Urothelium cell line (cell line): ENCODE measurements at regions not wholly inside any gene's neighbourhood (a gene's known extent, or its start where the extent isn't known, plus 50 kb on each side); places are given as distances from the start of the nearest gene placed in this dataset.

ENCODE experiments used
- DNase-seq: peaks from one replicate; pipeline ENCODE4 v3.0.0; 2011; ENCODE audit warnings: low spot score, mixed read lengths
- FAIRE-seq: peaks from 2 replicates; lab custom pipeline; 2011; peaks lifted over from hg19 to GRCh38; lab: Jason Lieb, UNC

DNA sequence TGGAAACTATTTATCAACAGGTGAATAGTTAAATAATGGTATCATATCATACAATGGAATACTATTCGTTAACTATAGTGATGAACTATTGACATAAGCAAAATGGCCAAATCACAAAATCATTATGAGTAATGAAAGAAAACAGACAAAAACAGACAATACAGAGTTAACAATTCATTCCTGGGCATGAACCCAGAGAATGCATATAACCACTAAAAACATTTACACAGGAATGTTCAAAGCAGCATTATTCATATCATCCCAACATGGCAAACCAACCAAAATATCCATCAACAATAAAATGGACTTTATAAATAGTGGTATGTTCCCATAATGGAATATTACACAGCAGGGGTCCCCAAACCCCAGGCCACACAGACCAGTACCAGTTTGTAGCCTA, 131.2 kb upstream of the CYP1B1 start:
- no peak for FAIRE-seq
- no peak for DNase-seq

DNA sequence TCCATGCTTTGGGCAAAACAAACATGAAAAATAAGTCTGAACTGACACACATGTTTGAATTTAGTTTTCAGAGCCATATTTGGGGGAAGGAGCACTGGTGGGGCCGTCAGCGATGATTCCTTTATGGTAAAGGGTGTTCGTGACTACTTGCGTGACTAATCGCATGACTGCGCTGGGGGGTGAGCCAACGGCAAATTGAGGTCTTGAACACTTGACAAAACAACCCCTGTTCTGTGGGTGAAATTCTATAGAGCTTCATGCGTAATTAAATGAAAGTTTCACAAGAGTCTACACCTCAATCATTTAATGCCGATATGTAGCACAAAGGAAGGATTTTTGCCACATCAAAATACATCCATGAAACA, 127.5 kb upstream of the CYP1B1 start:
- peak; percentile 70 for FAIRE-seq
- no peak for DNase-seq

DNA sequence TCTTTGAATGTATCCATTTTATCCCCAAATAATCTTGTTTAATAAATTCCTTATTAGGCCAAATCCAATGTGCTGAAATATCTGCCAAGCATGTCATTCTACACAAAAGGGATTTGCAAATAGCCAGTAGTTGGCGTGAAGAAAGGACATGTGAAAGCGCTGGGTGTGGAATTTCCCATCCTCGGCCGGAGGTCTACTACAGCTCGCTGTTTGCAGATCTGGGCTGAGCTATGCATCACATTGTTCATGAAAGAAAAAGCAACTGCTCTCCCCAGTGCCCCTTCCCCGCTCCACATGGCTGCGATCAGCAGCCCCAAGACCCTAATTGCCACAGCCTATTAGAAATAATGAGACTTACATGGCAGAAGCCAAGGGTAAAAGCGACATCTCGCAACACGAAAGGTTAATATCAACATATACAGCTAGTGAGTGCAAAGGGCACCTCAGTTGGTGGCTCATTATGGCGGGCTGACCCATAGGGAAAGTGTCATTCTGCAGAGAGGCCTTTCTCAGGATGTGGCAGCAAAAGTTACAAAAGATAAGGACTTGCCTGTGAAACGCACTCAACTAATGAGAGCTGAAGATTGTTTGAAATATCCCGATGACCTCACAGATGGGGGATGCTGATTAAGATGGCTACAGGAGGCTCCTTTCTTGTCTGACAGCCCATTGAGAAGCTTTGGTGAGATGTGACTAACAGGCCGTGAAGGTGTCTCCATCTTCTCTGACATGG, 126.9 kb upstream of the CYP1B1 start:
- FAIRE-seq (no peak), DNase-seq (no peak)

- FAIRE-seq (peak; percentile 27), DNase-seq (no peak)
Measured at GRCh38 chr2:38201784-38202183, 125.8 kb upstream of the CYP1B1 start.

DNA sequence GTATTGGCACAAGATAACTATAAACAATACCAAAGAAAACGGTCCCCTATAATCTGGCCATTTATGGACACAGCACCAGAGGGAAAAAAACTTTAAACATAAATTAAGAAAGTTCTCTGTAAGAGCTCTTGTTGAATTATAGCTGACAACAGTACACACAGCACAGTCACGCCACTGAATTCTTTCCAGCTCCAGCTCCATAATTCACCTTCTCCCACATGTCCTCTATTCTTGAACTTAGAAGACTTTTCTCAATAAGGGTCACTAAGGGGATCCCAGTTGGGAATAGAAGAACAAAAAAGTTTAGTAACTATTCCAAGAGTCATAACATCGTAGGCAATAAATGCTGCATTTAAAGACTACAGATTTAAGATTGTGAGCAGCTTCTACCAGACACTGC, 124.6 kb upstream of the CYP1B1 start:
- no peak for FAIRE-seq
- DNase-seq: no peak

GRCh38 chr2:38199127-38199526, 123.2 kb upstream of the CYP1B1 start:
- FAIRE-seq: no peak

GRCh38 chr2:38194751-38195150, 118.8 kb upstream of the CYP1B1 start:
- DNase-seq: no peak
- no peak for FAIRE-seq

More at GRCh38 chr2:38199127-38199526, 123.2 kb upstream of the CYP1B1 start:
- no peak for DNase-seq

DNA sequence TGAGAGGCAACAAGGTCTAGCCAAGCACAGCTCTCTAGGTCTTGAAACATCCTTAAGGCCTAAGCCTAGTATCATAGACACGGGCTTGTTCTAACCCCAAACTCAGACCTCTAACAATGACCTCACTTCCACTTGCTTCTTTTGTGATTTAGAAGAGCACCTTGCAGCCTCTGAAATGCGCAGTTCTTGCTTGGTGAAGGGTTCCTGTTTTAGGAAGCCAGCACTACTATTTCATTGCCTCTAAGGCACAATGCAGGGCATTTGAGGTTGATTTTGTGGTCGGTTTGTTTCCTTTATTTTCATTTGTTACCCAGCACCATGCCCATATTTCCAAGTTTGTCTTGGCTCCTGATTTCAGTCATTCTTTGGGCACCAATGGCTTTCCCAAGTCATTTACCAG, 117.0 kb upstream of the CYP1B1 start:
- no peak for DNase-seq
- no peak for FAIRE-seq

- DNase-seq: no peak
- FAIRE-seq: no peak
Measured at GRCh38 chr2:38192046-38192445, 116.1 kb upstream of the CYP1B1 start.

- no peak for DNase-seq
Measured at GRCh38 chr2:38191516-38191915, 115.6 kb upstream of the CYP1B1 start.

DNA sequence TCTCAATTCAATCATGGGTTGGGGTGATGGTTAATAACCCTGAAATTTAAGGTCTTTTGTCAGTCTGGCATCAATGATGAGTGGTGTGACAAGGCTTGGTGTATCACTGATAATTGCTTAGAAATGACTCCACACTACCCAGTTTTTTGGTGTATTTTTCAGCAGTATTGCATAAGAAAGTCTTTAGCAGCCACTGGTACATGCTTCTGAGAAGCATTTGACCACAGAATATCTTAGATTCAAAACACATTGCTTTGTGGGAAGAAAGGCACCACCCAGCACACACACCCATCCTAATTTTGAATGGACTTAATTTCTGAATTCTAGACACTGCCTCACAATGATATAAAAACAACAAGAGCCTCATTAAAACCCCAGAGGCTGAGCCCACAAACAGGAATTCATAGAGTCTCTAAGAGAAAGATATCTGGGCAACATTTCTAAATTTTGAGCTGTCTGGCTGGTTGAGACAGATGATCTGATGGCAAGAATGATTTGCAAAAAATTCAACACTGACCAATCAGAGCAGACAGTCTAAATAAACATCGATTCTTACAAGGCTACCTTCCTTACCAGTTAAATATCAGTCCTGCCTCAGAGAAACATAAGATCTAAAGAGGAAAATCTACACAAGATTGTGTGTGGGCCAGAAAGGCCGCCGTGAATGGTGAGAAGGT, 114.7 kb upstream of the CYP1B1 start:
- DNase-seq (no peak), FAIRE-seq (no peak)

More at GRCh38 chr2:38191516-38191915, 115.6 kb upstream of the CYP1B1 start:
- no peak for FAIRE-seq

DNA sequence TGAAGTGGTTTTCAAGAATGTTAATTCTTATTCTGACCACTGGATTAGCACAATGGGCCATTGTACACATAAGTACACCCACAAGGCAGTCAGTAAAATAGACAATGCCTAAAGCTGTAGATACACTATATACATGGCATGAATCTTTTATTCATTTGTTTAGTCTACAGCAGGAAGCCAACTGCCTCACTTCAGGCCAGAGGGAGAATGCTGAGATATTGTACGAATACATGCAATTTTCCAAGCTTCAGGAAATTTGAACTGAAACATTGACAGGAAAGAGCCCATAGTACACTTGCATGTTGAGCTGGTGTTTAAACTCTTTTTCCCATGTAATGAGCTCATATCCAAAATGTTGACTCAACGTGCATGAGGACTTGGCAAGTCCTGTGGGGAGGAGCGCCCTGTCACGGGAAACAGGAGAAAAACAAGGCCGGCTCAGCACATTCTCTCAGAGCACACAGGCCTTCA, 111.6 kb upstream of the CYP1B1 start:
- DNase-seq: peak; percentile 31
- peak; percentile 9 for FAIRE-seq

GRCh38 chr2:38185012-38185491, 109.1 kb upstream of the CYP1B1 start:
- no peak for DNase-seq
- no peak for FAIRE-seq

- DNase-seq: no peak
- no peak for FAIRE-seq
Measured at GRCh38 chr2:38182492-38183003, 106.6 kb upstream of the CYP1B1 start.

DNA sequence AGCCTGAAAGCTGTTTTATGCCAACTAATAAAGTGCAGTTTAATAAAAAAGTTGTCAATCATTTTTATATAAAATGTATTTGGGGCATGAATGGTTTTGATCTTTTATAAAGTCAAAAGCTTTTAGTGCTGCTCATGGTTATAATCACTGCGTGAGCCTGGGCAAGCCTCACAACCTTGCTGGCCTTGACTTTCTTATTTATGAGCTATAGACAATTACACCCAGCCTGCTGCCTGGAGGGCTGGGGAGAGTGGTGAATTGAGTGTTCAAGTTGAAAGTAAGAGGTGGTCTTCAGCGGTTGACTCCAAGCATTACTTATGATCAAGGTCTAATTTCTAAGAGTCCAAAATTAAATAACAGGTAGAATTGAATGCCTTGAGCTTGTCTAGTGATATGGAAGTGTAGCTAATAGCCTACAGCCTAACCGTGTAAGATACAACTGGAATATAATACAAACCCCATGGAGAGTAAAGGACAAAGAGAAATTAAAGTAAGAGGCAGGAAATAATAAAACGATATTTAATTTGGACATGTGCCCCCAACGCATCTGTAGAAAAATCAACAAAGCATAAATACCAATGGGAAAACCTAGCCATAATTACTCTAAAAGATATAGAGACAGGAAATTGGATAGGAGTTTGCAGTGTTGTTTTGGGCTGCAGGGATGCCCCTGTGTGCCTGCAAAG, 106.0 kb upstream of the CYP1B1 start:
- FAIRE-seq (no peak), DNase-seq (no peak)

DNA sequence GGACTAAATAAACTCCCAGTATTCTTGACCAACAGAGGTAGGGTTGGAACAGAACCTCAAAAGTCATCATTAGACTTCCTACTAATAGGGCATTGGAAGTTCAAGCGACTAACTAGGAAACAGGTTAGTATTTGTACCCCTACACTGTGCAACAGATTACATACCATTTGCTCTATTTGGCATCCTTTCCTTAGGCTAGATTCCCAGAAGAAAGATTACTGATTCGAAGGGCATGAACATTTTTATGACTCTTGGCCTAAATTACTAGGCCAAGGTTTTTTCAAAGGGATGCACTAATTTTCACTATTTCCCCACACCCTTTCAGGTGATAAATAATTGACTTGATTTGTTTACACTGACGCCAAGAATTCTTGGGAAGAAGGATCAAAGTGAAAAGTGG, 104.8 kb upstream of the CYP1B1 start:
- no peak for FAIRE-seq
- DNase-seq: no peak

DNA sequence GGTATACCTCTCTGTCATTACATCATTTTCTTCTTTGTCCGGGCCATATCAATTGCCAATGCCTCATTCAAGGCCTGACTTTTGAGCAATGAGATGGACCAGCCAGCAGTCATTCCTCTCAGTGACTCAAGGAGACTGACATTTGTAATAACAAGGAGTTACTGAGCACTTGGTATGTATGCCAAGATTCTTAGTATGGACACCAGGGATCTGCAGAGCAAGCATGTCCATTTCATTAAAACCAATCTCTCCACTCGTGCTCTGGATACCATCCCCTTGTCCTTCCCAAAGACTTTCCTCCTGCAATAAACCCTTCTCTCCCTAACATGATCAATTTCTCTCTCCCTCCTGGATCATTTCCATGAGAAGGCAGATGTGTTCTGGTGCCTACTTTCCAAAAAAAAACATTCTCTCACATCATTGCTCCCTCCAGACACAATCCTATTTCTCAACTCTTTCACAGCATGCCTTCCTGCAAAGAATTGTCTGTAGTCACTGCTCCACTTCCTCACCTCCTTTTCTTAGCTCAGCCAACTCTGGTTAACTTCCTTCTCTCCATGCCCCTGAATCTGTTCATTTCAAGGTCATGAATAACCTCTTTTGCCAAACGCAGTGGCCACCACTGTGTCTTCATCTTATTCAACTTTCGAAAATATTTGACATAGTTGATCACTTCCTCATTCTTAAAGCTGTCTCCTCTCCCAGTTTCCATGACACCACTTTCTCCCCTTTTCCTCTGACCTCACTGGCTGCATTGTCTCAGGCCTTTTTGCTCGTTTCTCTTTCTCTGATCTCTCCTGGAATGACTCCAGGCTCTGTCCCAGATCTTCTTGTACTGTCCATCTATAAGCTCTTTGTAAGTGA, 102.8 kb upstream of the CYP1B1 start:
- FAIRE-seq: no peak
- peak; percentile 67 for DNase-seq

- DNase-seq (no peak), FAIRE-seq (no peak)
Measured at GRCh38 chr2:38178119-38178518, 102.2 kb upstream of the CYP1B1 start.

GRCh38 chr2:38176619-38177021, 100.7 kb upstream of the CYP1B1 start:
- DNase-seq (no peak), FAIRE-seq (no peak)

DNA sequence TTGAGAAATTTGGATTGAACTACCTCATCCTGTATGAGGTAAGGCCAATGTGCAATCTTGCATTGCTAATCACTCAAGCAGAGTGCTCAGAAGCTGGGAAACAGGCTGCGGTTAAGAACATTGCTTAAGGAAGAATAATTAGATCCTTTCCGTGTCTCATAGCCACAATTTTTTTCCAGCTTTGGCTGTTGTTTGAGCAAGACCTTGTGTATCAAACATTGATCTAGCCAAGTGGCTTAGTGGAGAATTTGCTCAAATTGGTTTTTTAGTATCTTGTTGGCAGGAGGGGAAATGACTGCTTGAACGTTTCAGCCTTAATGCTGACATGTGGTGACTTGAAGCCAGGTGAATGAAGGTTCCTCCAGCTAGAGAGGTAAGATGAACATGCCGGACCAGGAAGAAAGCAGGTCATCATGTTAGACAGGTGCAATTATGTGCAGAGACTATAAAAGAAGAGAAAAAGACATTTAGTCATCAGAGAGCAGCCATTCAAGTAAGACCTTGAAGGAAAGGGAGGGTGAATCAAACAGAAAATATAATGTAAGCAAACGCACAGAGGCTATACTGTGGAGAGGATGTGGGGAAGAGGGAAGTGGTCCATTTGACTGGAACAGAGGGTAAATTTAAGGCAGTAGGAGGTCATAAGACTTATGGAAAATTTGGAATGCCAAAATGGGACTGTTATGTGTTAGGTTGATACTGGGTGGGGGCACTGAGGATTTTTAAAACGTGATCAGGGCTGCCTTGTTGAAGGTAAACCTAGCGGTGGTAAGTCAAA, 98.9 kb upstream of the CYP1B1 start:
- FAIRE-seq (no peak), DNase-seq (peak; percentile 32)
